ENCODE measurements at regions not wholly inside any gene's neighbourhood (a gene's known extent, or its start where the extent isn't known, plus 50 kb on each side); places are given as distances from the start of the nearest gene placed in this dataset.

DNA sequence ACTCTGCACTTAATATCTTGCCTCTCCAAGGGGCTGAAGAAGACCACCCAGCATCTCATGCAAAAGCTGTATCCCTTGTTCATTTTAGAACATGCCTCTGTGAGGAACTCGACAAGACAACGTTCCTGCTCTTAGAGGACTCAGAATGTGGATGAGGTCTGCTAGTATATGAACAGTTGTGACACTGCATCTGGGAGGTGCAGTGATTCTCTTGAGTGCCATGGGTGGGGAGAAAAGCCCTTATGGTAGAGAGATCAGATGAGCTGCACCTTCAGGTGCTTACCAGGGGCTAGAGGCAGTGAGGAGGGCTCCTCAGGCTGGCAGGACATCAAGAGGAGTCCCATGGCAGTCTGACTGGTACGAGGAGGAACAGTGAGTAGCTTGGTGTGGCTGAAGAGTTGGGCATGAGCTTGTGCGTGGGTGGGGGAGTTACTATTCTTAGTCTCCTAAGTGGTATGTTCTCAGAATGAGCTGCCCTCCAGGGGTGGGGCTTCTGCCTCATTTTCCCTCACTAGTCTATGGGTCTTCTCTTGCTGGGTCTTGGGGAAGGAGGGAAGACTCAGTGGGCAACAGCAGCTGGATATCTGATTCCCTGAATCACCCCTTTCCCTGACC lies 56.7 kb upstream of the ATP2B2 start:
- TF ChIP-seq, protein P1, sequence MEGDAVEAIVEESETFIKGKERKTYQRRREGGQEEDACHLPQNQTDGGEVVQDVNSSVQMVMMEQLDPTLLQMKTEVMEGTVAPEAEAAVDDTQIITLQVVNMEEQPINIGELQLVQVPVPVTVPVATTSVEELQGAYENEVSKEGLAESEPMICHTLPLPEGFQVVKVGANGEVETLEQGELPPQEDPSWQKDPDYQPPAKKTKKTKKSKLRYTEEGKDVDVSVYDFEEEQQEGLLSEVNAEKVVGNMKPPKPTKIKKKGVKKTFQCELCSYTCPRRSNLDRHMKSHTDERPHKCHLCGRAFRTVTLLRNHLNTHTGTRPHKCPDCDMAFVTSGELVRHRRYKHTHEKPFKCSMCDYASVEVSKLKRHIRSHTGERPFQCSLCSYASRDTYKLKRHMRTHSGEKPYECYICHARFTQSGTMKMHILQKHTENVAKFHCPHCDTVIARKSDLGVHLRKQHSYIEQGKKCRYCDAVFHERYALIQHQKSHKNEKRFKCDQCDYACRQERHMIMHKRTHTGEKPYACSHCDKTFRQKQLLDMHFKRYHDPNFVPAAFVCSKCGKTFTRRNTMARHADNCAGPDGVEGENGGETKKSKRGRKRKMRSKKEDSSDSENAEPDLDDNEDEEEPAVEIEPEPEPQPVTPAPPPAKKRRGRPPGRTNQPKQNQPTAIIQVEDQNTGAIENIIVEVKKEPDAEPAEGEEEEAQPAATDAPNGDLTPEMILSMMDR (IDR thresholded peaks at IDR 0.05; ENCODE audit: borderline replicate concordance, extremely low read depth, low read length, poor library complexity, severe bottlenecking): no peak
- no peak for TF ChIP-seq EZH2 (IDR thresholded peaks at IDR 0.05; ENCODE audit: borderline replicate concordance, low read depth, low read length, severe bottlenecking)
